ENCODE measurements at regions not wholly inside any gene's neighbourhood (a gene's known extent, or its start where the extent isn't known, plus 50 kb on each side); places are given as distances from the start of the nearest gene placed in this dataset.

DNA sequence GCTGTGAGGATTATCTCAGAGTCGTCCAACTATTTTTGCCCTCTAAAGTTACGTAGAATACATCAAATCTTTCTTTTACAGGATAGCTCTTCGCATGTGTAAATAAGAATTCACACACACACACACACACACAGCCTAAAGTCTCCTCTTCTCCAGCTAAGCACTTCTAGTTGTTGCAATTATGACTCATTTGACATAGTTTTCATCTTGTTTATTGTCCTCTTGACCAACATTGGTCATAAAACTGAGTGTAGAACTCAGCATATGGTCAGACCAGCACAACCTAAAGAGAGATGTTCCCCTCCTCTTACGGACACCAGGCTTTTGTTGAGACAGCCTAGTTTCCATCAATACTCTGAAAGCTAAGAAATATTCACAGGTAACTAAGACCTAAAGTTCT, 234.2 kb downstream of the BLID start:
- TF ChIP-seq, protein P1, sequence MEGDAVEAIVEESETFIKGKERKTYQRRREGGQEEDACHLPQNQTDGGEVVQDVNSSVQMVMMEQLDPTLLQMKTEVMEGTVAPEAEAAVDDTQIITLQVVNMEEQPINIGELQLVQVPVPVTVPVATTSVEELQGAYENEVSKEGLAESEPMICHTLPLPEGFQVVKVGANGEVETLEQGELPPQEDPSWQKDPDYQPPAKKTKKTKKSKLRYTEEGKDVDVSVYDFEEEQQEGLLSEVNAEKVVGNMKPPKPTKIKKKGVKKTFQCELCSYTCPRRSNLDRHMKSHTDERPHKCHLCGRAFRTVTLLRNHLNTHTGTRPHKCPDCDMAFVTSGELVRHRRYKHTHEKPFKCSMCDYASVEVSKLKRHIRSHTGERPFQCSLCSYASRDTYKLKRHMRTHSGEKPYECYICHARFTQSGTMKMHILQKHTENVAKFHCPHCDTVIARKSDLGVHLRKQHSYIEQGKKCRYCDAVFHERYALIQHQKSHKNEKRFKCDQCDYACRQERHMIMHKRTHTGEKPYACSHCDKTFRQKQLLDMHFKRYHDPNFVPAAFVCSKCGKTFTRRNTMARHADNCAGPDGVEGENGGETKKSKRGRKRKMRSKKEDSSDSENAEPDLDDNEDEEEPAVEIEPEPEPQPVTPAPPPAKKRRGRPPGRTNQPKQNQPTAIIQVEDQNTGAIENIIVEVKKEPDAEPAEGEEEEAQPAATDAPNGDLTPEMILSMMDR (conservative IDR thresholded peaks at IDR 0.05), result no peak
- no peak for TF ChIP-seq EZH2 (IDR thresholded peaks at IDR 0.05; ENCODE audit: low read depth)
